ENCODE measurements at regions not wholly inside any gene's neighbourhood (a gene's known extent, or its start where the extent isn't known, plus 50 kb on each side); places are given as distances from the start of the nearest gene placed in this dataset.
A peak's percentile ranks its signal among the peaks of the same experiment; 100 is the strongest.
"Not testable (repeated sequence)": the region's sequence is repeated elsewhere in the genome, so short reads cannot be mapped to it uniquely, and the experiment has no call there.

- DNase-seq = no peak
These were observed 148.0 kb upstream of the SLC6A11 start for GRCh38 chr3:10667901-10668476.

- no peak for DNase-seq
These were observed 146.5 kb upstream of the SLC6A11 start for GRCh38 chr3:10669490-10670048.

DNA sequence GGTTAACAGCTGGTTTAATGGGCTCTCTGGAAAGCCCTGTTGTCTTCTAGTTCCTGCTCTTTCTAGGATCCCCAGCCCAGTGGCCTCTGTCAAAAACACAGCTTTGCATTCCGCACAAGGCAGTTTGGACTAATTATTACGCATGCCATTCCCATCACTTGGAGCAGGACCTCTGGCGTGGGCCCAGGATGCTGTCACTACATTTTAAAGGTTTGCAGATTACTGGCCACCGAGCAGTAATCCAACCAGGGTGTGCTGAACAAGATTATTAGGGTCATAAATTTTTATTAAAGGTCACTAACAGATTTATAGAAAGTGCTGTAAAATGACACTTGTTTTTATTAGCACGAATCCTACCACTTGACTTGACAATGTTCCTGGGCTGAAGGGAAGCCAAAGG lies 143.6 kb upstream of the SLC6A11 start:
- no peak for DNase-seq

DNA sequence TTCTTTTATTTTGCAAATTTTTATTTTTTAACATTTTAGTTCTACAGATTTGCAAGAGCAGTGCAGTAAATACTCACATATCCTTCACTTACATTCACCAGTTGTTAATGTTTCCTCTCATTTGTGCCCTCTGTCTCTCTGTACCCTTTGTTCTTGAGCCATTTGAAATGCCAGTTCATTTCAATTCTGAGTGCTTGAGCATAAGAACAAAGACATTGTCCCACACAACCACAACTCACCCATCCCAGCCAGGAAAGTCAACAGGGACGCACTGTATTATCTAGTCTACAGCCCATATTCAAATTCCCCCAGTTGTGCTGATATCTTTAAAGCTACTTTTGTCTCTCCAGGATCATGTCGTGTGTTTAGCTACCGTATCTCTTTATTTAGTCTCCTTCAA lies 141.4 kb upstream of the SLC6A11 start:
- no peak for DNase-seq

GRCh38 chr3:10676905-10677304 lies 139.1 kb upstream of the SLC6A11 start:
- no peak for DNase-seq

GRCh38 chr3:10678796-10679376 lies 137.1 kb upstream of the SLC6A11 start:
- DNase-seq = no peak

DNA sequence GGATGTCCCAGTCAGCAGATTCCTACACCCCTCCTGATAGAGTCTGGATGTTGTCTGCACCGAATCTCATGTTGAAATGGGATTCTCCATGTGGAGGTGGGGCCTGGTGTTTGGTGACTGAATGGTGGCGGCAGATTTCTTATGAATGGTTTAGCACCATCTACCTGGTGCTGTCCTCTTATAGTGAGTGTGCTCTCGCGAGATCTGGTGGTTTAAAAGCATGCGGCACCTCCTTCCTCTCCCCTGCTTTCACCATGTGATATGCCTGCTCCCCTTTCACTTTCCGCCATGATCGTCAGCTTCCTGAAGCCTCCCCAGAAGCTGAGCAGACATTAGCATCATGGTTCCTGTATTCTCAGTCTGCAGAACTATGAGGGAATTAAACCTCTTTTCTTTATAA lies 135.2 kb upstream of the SLC6A11 start:
- DNase-seq = no peak

DNA sequence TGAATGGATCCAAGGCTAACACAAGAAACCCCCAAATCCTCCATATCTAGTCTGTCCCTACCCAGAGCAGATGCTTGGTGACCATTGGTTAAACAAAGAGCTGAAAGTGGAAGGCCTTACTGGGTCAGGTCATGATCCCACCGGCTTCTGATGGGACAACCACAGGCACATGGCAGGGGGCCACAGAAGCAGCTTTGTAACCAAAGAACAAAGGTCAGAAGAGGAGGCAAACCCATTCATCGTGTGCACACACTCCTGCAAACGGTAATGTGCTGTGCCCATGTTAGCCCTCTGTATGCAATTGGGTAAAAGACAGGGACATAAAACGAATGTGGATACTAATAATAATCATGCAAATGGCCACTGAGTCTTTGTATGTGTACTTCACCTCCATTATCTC lies 133.3 kb upstream of the SLC6A11 start:
- DNase-seq = no peak

GRCh38 chr3:10683106-10683505 lies 132.9 kb upstream of the SLC6A11 start:
- no peak for DNase-seq

- no peak for DNase-seq
These were observed 127.9 kb upstream of the SLC6A11 start for GRCh38 chr3:10688126-10688525.

DNA sequence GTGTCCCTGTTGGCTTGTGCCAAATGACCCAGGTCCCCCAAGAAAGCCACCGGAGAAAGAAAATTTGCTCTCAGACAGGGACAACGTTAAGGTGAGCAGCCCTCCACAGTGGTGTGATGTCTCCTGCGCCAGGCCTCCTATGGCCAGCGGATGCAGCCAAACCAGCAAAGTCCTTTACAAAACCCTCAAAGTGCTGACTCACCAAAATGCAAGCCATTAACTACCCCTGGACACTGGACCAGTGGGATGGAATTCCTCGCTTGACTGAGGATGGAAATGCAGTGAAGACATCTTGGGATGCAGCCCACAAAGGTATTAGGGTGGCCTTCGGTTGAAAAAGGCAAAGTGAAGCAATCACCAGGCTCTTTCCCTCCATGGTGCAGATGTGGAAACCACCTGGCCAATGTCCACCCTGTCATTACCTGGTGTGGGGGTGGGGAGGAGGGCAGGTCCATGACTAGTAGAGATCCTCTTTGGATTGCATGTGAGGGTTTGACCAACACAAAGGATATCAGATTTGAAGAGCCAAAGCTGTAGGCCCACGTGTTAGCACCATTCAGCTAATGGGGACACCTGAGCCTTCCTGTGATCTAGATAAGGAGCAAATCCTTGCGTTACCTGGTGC lies 127.4 kb upstream of the SLC6A11 start:
- DNase-seq = no peak

DNA sequence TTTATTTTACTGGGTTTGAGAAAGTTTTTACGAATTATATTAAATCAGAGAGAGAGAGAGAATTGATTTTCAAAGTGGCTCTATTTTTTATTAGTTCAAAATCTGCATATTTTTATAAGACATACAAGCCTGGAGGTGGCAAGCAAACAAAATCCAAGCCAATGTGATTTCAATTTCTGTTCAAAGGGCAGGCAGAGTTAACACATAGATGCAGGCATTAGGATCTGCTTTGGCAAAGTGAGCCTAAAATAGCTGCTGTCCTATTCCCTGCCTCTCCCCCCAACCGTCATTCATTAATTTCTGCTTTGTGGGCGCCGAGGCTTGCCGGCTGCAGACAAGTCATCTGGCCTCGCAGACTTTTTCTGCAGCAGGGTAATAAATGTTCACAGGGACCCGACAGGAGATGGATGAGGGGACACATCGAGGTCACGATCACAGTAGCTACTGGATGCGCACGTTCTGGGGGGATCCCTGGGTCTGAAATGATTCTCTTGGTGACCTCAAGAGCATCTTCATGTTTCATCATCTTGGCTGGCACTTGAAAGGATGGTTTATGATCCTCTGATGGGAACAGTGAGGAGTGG lies 123.9 kb upstream of the SLC6A11 start:
- no peak for DNase-seq

GRCh38 chr3:10693457-10693856 lies 122.6 kb upstream of the SLC6A11 start:
- peak in 1 of 2 donors; percentile 3 for DNase-seq

- DNase-seq = no peak
These were observed 121.8 kb upstream of the SLC6A11 start for GRCh38 chr3:10694179-10694578.

DNA sequence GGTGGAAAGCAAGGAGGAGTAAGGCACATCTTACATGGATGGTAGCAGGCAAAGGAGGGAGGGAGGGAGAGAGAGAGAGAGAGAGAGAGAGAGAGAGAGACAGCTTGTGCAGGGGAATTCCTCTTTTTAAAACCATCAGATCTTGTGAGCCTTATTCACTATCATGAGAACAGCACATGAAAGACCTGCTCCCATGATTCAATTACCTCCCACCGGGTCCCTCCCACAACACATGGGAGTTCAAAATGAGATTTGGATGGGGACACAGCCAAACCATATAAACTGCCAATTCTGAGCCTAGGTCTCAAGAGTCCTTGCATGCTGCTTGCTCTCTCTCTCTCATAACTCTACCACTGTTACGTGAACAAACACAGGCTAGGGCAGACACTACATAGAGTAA lies 120.8 kb upstream of the SLC6A11 start:
- DNase-seq = not testable (repeated sequence)

GRCh38 chr3:10695595-10696285 lies 120.3 kb upstream of the SLC6A11 start:
- no peak for DNase-seq

DNA sequence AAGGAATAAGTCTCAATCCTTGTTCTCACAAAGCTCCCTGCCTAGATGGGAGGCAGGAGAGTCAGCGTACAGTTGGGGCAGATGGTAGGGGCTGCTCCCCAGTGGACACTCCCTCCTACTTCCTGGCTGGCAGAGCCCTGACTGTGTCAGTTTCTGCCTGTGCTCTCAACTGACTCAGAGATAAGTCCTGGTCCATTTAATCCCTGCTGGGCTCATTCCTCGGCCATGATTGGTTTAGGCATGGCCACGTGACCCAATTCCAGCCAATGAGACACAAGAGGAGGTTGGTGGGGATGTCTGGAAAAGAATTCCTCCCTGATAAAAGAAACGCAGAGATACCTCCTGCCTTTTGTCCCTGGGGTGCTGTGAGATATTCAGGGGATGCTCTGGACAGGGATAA lies 118.1 kb upstream of the SLC6A11 start:
- no peak for DNase-seq

GRCh38 chr3:10700821-10701220 lies 115.2 kb upstream of the SLC6A11 start:
- DNase-seq = no peak

DNA sequence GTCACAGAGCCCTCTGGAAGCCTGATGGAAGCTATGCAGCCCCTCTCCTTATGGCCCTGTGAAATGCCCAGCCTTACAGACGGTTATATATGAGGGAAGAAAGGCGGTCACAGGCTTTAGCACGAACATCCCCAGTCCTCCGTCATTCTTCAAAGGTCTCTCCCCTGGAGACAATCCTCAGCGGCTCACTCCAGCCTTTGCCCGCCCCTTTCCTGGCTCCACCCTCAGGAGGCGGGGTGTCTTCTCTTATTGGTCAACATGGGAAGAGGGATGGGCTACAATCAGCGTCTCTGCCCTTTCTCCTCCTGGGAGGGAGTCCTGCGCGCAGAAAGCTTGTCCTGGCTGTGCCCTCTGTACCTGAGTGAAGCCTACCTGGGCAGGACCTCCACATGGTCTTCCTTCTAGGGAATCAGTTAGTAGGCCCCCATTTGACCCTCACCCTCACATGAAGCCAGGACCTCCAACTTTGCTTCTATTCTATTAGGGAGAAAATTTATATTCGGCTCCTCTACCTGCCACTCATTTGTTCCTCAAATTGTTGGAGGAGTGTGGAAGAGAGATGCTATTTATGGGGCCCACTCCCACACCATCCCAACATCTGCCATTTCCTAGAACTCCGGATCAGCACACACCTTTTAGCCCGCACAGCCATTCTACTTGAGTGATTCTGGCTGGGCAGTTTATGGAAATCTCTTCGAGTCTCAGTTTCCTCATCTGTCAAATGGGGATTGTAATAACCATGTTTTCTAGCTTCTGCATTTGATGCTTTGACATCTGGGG lies 112.9 kb upstream of the SLC6A11 start:
- DNase-seq = no peak

GRCh38 chr3:10703875-10704274 lies 112.2 kb upstream of the SLC6A11 start:
- DNase-seq = no peak

- no peak for DNase-seq
These were observed 109.8 kb upstream of the SLC6A11 start for GRCh38 chr3:10706156-10706739.

- no peak for DNase-seq
These were observed 109.2 kb upstream of the SLC6A11 start for GRCh38 chr3:10706740-10707399.

Data from CD4-positive, alpha-beta T cell treated with Interleukin-4 for 1 hour (primary cell).